AG08395 (cell line): ENCODE measurements at regions not wholly inside any gene's neighbourhood (a gene's known extent, or its start where the extent isn't known, plus 50 kb on each side); places are given as distances from the start of the nearest gene placed in this dataset.
"Not testable (repeated sequence)": the region's sequence is repeated elsewhere in the genome, so short reads cannot be mapped to it uniquely, and the experiment has no call there.

Source experiments
- DNase-seq: peaks from one replicate; pipeline ENCODE4 v3.0.0; 2012; ENCODE audit warnings: mixed read lengths, low spot score

GRCh38 chr1:191788551-191788950, 369.7 kb upstream of the RGS18 start:
- no peak for DNase-seq

GRCh38 chr1:191798178-191798577, 360.1 kb upstream of the RGS18 start:
- no peak for DNase-seq

- DNase-seq = no peak
Observed at GRCh38 chr1:191804311-191804710, 354.0 kb upstream of the RGS18 start.

GRCh38 chr1:191813593-191813992, 344.7 kb upstream of the RGS18 start:
- not testable (repeated sequence) for DNase-seq

- DNase-seq = no peak
Observed at GRCh38 chr1:191818198-191818597, 340.1 kb upstream of the RGS18 start.

GRCh38 chr1:191831572-191831971, 326.7 kb upstream of the RGS18 start:
- no peak for DNase-seq

GRCh38 chr1:191839891-191840290, 318.4 kb upstream of the RGS18 start:
- no peak for DNase-seq

GRCh38 chr1:191851799-191852595, 306.3 kb upstream of the RGS18 start:
- DNase-seq = no peak

- no peak for DNase-seq
Observed at GRCh38 chr1:191852907-191853306, 305.4 kb upstream of the RGS18 start.

- no peak for DNase-seq
Observed at GRCh38 chr1:191857600-191857999, 300.7 kb upstream of the RGS18 start.

GRCh38 chr1:191865479-191865878, 292.8 kb upstream of the RGS18 start:
- DNase-seq = no peak

- no peak for DNase-seq
Observed at GRCh38 chr1:191866155-191866554, 292.1 kb upstream of the RGS18 start.

- DNase-seq = no peak
Observed at GRCh38 chr1:191869790-191870312, 288.4 kb upstream of the RGS18 start.

- no peak for DNase-seq
Observed at GRCh38 chr1:191870490-191870889, 287.8 kb upstream of the RGS18 start.

- DNase-seq = no peak
Observed at GRCh38 chr1:191875994-191876393, 282.3 kb upstream of the RGS18 start.

GRCh38 chr1:191876631-191877030, 281.6 kb upstream of the RGS18 start:
- no peak for DNase-seq

- DNase-seq = no peak
Observed at GRCh38 chr1:191882870-191883269, 275.4 kb upstream of the RGS18 start.

- DNase-seq = no peak
Observed at GRCh38 chr1:191886977-191887376, 271.3 kb upstream of the RGS18 start.

- no peak for DNase-seq
Observed at GRCh38 chr1:191888996-191889622, 269.2 kb upstream of the RGS18 start.

GRCh38 chr1:191889623-191890003, 268.6 kb upstream of the RGS18 start:
- no peak for DNase-seq

- no peak for DNase-seq
Observed at GRCh38 chr1:191890433-191891088, 267.7 kb upstream of the RGS18 start.

GRCh38 chr1:191892716-191893115, 265.5 kb upstream of the RGS18 start:
- DNase-seq = no peak

- DNase-seq = no peak
Observed at GRCh38 chr1:191895049-191895448, 263.2 kb upstream of the RGS18 start.
